Fibroblast of mammary gland (primary cell): ENCODE measurements at regions not wholly inside any gene's neighbourhood (a gene's known extent, or its start where the extent isn't known, plus 50 kb on each side); places are given as distances from the start of the nearest gene placed in this dataset.

Source experiments
- DNase-seq: peaks from one replicate; pipeline ENCODE4 v3.0.0-alpha.2; 2010; ENCODE audit warnings: low read depth
- H3K4me3 ChIP-seq: 2 replicates; pipeline ENCODE4 v1.5.1; 2011; ENCODE audit warnings: low read depth, mild to moderate bottlenecking, low read length, moderate library complexity; ENCODE audit not compliant: control insufficient read depth
- TF ChIP-seq, protein P1 (sequence below): conservative IDR thresholded peaks from 2 replicates; pipeline ENCODE4 v1.5.1; 2011; ENCODE audit warnings: low read depth, low read length, inconsistent platforms; ENCODE audit not compliant: control insufficient read depth, insufficient read depth

DNA sequence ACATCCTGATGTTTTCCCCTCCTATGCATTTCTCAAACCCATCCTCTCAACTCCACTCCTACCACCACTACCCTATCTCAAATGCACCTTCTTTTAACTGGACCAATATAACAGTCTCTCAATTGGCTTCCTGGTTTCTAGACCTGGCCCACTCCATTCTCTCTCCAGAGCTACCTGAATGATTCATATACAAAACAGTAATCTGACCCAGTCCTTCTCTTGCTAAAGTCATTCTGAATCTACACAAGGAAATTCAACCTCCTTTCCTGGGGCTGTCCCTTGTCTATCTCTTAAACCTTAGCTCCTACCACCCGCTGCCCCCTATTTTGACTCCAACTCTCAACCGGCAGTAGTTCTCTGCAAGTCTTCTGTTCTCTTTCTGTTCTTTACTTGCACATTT lies 97.2 kb downstream of the PCSK1 start:
- DNase-seq = no peak
- TF ChIP-seq, protein P1, sequence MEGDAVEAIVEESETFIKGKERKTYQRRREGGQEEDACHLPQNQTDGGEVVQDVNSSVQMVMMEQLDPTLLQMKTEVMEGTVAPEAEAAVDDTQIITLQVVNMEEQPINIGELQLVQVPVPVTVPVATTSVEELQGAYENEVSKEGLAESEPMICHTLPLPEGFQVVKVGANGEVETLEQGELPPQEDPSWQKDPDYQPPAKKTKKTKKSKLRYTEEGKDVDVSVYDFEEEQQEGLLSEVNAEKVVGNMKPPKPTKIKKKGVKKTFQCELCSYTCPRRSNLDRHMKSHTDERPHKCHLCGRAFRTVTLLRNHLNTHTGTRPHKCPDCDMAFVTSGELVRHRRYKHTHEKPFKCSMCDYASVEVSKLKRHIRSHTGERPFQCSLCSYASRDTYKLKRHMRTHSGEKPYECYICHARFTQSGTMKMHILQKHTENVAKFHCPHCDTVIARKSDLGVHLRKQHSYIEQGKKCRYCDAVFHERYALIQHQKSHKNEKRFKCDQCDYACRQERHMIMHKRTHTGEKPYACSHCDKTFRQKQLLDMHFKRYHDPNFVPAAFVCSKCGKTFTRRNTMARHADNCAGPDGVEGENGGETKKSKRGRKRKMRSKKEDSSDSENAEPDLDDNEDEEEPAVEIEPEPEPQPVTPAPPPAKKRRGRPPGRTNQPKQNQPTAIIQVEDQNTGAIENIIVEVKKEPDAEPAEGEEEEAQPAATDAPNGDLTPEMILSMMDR = no peak
- H3K4me3 ChIP-seq = no peak overlapping the region

DNA sequence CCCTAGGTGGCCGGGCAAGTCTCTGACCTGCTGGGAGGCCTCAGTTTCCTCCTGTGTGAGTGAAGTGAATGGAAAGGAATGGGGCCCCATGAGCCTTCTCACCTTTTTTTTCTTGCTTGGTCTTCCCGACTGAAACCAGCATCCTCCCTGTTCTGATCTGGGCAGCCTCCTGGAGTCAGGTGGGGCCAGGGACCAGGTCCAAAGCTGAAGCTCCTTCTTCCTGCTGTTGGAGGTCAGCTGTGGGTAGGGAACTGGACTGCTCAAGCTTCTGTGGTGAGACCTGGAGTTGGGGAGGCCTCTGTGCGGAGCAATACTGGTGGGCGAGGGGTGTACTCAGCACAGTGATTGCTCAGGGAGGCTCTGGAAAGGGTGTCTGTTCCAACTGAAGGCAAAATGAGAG lies 99.7 kb downstream of the PCSK1 start:
- TF ChIP-seq, protein P1 = no peak
- H3K4me3 ChIP-seq = no peak overlapping the region
- no peak for DNase-seq

DNA sequence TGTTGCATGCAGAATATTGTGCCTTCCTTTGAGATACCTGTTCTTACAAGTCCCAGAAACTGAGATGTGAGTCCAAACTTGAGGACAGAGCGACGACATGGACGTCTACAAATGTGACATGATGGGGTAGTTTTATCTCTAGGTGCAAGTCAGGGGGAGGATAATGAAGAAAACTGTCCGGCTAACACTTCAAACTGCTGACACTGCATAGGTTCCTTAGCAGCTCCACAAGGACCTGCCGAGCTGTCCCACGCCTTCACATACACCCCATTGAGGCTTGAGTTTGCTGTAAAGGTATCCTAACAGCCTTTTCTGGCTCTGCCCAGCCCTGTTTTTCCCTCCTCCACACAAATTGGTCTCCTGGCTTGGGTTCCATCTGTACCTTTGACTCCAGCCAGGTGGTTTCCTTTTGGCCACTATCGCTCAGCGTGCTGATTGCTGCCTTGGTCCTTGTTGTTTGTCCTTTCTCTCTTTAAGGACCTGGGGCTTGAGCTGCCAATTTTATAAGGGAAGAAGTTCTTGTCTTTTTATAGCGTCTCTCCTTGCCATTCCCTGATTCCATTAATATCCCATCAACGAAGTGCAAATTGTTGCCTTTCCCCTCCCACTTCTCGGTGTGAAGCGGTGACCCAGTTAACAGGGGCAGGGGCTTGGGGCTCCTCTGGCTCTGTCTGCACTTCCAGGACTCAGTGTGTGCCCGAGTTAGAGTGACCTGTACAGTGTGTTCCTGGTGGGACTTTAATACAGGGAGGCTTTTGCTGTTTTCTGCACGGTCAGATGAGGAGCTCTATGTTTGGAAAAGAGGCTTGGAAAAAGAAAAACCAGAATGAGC lies 100.3 kb downstream of the PCSK1 start:
- TF ChIP-seq, protein P1 = no peak
- DNase-seq = no peak
- no peak overlapping the region for H3K4me3 ChIP-seq

DNA sequence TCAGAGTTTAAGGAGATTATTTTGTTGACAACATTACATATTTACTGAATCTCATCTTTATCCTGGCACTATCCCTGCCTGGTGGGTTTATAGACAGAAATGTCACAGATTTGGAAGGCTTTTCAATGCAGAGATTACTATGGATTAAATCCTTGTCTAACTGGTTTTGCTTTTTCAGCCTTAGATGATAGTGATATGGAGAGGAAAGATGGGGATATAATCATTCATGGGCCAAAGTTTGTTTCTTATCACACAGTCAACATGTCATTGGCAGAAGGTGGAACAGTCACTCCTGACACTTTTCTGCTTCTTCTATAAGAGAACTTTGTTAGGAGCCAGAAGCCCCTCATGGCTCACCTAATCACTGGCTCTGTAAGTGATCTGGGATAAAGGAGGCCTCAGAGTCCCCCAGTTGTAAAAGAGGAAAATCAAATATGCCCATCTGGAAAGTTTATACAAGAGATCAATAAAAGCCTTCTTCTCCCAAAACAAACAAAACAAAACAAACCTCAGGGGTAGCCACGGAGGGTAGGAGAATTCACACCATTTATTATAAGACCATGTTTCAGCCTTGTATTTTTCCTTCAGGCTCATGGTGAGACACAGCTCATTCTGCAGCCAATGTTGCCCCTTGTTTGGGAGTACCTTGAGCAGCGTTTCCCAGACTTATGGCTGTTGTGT lies 101.2 kb downstream of the PCSK1 start:
- no peak for DNase-seq
- TF ChIP-seq, protein P1 = no peak
- no peak overlapping the region for H3K4me3 ChIP-seq

DNA sequence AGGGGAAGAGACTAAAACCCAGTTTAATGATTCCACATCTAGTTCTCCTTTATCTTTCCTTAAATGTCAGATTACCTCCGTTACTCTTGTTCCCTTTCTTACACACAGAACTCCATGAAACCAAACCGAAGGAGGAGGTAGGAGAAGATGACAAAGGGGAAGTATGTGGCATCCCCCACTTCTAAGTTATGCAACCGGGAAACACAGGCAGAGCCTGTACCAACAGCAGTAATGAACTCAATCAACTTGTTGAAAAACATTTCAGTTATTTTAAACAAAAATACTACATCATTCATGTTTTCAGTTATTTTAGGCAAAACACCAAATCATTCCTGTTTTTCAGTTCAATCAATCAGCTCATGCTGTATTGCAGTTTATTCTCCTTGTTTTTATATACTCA lies 101.8 kb downstream of the PCSK1 start:
- TF ChIP-seq, protein P1 = no peak
- H3K4me3 ChIP-seq = no peak overlapping the region
- DNase-seq = peak; percentile 49

DNA sequence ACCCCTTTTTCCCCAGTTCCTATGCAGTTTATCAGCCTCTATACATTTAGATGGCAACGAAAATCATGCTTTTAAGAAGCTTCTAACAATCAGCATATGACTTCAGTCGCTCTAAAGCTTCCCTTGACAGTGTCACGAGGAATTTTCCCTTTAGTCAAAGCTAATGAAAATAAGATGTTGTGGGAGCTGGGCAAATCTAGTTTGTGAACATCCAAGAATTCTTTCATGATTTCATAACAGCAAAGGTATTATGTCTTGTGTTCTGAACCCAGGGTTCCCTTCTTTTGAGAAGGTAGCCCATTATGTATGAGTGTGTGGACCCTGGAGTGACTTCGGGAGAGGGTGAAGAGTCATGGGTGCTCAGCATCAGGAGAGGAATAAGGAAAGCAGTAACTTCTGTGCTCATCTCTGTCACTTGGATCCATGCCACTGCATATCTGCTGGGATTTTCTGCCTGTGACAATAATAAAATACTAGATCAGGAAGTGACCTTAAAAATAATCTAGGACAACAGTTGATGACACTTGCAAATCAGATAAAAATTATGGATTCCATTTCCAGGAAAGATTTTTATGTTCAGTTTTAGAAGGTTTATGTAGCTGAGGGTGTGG lies 102.4 kb downstream of the PCSK1 start:
- no peak for DNase-seq
- TF ChIP-seq, protein P1 = no peak
- H3K4me3 ChIP-seq = no peak overlapping the region
